Vagina (tissue), 2 donors: ENCODE measurements at regions not wholly inside any gene's neighbourhood (a gene's known extent, or its start where the extent isn't known, plus 50 kb on each side); places are given as distances from the start of the nearest gene placed in this dataset.

Experiments
- CTCF ChIP-seq, 3 experiments: fragments of 450-650 bp in 2 of 3; fragments of 200-600 bp in 1 of 3; sonication (generic) in 1 of 3; IDR thresholded peaks; one replicate each; pipeline ENCODE4 v1.5.1; 2017 to 2019; ENCODE audit warnings: antibody characterized with exemption in 3 of 3, mild to moderate bottlenecking in 2 of 3, moderate library complexity in 2 of 3
- POLR2A ChIP-seq, 2 donors: fragments of 450-650 bp; IDR thresholded peaks; one replicate each; pipeline ENCODE4 v1.6.1; 2017; ENCODE audit warnings: antibody characterized with exemption in 2 of 2, mild to moderate bottlenecking in 2 of 2, moderate library complexity in 2 of 2

GRCh38 chr13:56501750-56502149, 639.0 kb upstream of the PRR20A start:
- TF ChIP-seq CTCF (IDR thresholded peaks at IDR 0.05) (no peak), POLR2A (IDR thresholded peaks at IDR 0.05) (no peak)
